ENCODE measurements at regions not wholly inside any gene's neighbourhood (a gene's known extent, or its start where the extent isn't known, plus 50 kb on each side); places are given as distances from the start of the nearest gene placed in this dataset.

DNA sequence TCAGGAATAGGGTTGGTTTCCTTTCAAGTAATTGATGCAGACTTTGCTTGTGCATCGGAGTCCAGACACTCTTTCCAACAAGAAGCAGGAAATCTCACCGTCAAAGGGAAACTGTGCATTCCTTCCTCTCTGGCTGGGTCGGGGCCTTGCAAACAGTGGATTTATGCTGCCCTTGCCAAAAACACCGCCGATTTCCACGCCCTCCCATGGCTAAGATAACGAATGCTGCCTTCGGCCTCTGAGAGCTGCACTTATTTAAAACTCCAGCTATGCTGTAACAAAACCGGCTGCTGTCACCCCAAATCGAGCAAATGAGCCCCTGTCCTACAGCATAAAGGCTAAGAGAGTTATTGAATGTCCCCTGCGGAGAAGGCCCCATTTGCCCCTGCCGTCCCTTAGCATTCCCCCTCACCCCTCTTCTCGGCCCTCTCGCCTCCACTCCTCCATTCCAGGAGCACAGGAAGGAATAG, 275.5 kb upstream of the IRX5 start:
- TF ChIP-seq, protein P1, sequence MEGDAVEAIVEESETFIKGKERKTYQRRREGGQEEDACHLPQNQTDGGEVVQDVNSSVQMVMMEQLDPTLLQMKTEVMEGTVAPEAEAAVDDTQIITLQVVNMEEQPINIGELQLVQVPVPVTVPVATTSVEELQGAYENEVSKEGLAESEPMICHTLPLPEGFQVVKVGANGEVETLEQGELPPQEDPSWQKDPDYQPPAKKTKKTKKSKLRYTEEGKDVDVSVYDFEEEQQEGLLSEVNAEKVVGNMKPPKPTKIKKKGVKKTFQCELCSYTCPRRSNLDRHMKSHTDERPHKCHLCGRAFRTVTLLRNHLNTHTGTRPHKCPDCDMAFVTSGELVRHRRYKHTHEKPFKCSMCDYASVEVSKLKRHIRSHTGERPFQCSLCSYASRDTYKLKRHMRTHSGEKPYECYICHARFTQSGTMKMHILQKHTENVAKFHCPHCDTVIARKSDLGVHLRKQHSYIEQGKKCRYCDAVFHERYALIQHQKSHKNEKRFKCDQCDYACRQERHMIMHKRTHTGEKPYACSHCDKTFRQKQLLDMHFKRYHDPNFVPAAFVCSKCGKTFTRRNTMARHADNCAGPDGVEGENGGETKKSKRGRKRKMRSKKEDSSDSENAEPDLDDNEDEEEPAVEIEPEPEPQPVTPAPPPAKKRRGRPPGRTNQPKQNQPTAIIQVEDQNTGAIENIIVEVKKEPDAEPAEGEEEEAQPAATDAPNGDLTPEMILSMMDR (conservative IDR thresholded peaks at IDR 0.05; ENCODE audit: low read depth in 2 of 2), result no peak
- TF ChIP-seq, protein P2, sequence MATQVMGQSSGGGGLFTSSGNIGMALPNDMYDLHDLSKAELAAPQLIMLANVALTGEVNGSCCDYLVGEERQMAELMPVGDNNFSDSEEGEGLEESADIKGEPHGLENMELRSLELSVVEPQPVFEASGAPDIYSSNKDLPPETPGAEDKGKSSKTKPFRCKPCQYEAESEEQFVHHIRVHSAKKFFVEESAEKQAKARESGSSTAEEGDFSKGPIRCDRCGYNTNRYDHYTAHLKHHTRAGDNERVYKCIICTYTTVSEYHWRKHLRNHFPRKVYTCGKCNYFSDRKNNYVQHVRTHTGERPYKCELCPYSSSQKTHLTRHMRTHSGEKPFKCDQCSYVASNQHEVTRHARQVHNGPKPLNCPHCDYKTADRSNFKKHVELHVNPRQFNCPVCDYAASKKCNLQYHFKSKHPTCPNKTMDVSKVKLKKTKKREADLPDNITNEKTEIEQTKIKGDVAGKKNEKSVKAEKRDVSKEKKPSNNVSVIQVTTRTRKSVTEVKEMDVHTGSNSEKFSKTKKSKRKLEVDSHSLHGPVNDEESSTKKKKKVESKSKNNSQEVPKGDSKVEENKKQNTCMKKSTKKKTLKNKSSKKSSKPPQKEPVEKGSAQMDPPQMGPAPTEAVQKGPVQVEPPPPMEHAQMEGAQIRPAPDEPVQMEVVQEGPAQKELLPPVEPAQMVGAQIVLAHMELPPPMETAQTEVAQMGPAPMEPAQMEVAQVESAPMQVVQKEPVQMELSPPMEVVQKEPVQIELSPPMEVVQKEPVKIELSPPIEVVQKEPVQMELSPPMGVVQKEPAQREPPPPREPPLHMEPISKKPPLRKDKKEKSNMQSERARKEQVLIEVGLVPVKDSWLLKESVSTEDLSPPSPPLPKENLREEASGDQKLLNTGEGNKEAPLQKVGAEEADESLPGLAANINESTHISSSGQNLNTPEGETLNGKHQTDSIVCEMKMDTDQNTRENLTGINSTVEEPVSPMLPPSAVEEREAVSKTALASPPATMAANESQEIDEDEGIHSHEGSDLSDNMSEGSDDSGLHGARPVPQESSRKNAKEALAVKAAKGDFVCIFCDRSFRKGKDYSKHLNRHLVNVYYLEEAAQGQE (IDR thresholded peaks at IDR 0.05; ENCODE audit: unreplicated experiment), result no peak
- TF ChIP-seq CREB1 (CRISPR knock-in tag; IDR thresholded peaks at IDR 0.05; ENCODE audit: low read depth) (no peak), EZH2 (IDR thresholded peaks at IDR 0.05; ENCODE audit: low read depth, unreplicated experiment) (no peak), JUNB (IDR thresholded peaks at IDR 0.05; ENCODE audit: unreplicated experiment) (no peak), POLR2AphosphoS5 (IDR thresholded peaks at IDR 0.05; ENCODE audit: low read depth) (no peak), EZH2phosphoT487 (IDR thresholded peaks at IDR 0.05; ENCODE audit: unreplicated experiment) (no peak), ZNF331 (CRISPR knock-in tag; IDR thresholded peaks at IDR 0.05; ENCODE audit: low read depth) (no peak), STAT1 (IDR thresholded peaks at IDR 0.05; ENCODE audit: unreplicated experiment) (no peak)
- TF ChIP-seq, protein P3, sequence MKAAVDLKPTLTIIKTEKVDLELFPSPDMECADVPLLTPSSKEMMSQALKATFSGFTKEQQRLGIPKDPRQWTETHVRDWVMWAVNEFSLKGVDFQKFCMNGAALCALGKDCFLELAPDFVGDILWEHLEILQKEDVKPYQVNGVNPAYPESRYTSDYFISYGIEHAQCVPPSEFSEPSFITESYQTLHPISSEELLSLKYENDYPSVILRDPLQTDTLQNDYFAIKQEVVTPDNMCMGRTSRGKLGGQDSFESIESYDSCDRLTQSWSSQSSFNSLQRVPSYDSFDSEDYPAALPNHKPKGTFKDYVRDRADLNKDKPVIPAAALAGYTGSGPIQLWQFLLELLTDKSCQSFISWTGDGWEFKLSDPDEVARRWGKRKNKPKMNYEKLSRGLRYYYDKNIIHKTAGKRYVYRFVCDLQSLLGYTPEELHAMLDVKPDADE (IDR thresholded peaks at IDR 0.05), result no peak
